ENCODE measurements at regions not wholly inside any gene's neighbourhood (a gene's known extent, or its start where the extent isn't known, plus 50 kb on each side); places are given as distances from the start of the nearest gene placed in this dataset.

DNA sequence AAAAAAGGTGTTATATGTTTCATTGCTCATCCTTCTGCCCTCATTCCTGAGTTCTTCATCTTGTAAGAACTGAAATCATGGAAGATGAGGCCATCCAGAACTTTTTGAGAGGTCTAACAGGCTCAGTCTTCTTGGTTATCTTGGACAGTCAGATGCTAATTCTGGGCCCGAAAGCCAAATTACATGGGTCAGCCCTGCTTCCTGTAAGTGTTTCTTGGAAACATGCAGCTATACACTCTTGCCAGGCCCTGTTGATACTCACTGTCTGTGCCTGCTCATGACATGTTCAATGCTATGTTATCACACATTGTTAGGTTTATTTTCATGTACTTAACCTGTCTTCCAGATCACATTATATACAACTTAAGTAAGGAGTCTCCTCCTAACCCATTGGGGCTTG, 542.5 kb downstream of the NUF2 start:
- FAIRE-seq: no peak

DNA sequence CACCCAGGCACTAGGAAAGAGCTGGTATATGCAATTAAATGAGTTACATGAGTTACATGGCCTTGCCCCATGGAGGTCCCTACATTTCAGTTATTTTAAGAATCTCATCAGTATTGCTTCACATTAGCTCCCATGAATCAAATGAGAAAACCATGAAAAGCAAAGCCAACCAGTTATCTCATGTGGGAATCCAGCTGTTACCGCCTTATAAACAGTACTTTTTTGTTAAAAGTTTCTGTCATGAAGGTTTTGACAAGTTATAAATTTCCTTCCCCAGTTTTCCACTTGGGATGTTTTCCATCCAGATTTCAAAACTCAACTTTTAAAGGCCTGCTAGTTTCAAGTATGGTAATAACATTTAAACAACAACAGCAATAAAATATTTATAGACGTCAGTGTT, 544.8 kb downstream of the NUF2 start:
- FAIRE-seq: no peak

More for the DNA sequence above, 542.5 kb downstream of the NUF2 start:
- no peak for DNase-seq (ENCODE audit: insufficient read length, low spot score)

DNA sequence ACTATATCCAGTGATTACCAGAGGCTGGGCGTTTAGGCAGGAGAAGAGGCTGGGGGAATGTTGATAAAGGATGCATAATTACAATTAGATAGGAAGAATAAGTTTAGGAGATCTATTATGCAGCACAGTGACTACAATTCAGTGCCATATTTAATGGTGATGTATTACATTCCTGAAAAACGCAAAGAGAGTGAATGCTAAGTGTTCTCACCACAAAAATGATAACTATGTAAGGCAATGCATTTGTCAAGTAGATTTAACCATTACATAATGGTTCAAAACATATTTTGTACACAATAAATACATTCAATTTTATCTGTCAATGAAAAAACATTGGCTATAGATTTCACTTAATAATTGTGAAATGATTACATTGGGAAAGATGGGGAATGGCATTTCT, 548.9 kb downstream of the NUF2 start:
- FAIRE-seq: no peak

More for the DNA sequence above, 544.8 kb downstream of the NUF2 start:
- DNase-seq (ENCODE audit: insufficient read length, low spot score): no peak

DNA sequence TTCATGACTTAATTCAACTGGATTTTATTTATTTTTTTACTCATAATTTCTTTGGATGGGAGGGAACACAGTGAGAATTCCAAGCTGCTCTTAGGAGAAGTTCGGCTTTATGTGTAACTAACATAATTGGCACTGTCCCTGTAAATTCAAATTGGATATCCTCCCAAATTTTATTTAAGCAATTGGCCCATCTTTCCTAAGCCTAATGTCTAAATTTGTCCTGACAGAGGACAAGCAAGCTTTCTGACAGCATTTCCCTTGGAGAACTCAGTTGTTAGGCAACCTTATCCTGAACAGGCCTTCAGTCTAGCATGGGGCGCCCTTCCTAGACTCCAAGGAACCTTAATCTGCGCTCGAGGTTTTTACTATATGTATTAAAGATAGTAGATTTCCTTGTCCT, 550.3 kb downstream of the NUF2 start:
- DNase-seq (ENCODE audit: insufficient read length, low spot score): no peak
- FAIRE-seq: no peak

More for the DNA sequence above, 548.9 kb downstream of the NUF2 start:
- DNase-seq (ENCODE audit: insufficient read length, low spot score): no peak

DNA sequence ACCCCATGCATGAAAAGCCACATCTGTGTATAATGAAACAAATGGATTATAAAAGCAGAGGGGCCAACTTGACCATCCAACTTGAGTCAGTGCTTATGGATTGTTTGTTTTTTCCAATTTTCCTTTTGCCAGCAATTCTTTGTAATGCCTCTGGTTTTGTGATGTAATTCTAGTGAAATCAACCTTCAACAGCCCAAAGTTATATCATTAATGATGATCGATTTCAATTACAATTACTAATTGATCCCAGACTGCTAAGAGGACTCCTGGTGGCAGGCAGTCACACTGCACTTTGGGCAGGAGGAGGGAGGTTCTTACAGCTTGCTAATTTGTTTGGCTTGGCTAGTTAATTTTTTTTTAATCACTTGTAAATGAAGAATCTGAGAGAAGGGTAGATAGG, 552.3 kb downstream of the NUF2 start:
- no peak for DNase-seq (ENCODE audit: insufficient read length, low spot score)

DNA sequence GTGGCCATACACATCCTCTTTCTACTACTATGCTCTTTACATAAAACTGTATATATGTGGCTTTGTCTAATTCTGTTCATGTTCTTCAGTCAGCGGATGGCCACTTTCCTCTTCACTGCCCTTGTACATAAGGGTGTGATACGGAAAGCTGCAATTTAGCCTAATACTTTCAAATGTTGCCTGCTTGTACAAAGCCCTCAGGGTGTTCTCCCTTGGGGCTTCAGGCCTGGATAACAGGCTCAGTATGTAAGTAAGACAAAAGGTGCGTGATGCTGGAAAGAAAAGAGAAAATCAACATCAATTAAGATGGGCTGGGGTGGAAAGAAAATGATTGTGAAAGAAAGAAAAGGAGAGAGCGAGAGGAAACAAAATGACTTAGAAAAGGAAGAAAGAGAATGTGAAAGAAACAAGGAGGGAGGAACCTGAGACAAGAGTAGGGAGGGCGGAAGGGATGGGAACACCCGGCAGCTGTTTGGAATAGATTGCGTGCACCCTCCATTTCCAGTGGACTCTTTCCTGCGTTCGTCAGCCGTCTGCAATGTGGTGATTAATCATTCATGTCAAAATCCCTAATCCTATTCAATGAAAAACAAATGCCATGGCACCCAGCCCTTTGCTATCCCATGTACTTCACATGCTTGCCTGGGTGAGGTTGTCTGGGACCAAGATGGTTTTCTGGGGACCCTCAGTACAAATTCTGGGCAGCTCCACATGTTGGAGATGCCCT, 553.6 kb downstream of the NUF2 start:
- DNase-seq (ENCODE audit: insufficient read length, low spot score): no peak
- FAIRE-seq: no peak

More for the DNA sequence above, 552.3 kb downstream of the NUF2 start:
- FAIRE-seq: no peak

DNA sequence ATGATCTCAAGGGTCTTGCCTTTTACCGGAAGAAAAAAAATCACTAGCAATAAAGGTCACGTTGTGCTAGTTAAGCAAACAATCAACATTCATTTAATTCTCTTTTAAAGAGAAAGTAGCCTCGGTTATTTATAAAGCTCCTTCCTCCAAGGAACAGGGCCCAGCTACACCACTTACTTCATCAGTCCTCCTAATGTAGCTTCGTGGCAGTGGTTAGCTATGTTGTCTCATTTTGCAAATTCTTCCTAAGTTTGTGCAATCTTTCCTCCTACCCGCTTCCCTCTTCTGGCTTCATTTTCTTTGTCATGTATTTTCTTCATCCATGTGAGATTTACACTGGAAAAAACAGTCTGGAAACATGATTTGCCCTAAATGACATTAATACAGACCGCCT, 554.2 kb downstream of the NUF2 start:
- no peak for FAIRE-seq

DNA sequence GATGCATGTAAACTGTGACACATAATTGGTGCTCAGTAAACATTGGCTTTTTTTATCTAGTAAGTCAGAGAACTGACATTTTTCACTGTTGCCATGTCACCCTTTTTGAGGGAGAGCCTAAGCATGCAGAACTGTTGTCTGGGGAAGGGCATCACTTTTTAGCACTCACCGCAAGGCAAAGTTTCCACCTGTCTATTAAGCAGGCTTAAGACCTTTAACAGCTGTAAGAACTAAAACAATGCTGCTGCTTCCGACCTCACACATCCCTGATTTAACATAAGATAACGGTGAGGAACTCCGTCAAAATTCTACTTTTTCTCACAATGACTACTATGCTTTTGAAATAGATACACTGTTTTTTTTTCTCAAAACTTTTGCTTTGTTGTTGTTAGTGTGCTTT, 554.8 kb downstream of the NUF2 start:
- DNase-seq (ENCODE audit: insufficient read length, low spot score): no peak
- no peak for FAIRE-seq

More for the DNA sequence above, 554.2 kb downstream of the NUF2 start:
- no peak for DNase-seq (ENCODE audit: insufficient read length, low spot score)

DNA sequence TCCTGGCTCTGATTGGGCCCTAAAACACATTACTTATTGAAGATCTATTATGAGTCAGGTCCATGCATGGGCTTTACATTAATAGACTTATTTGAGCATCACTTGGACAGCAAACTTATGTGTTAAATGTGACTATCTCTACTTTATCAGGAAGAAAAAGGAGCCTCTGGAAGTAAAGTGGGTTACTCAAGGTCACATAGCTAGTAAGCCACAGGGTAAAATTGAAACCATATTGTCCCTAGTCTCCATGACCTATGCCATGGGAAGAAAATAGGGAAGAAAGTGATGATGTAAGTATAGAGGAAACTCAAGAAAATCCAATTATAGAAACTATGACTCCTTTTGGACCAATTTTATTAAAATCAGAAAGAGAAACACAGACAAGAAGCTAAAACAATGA, 555.3 kb downstream of the NUF2 start:
- DNase-seq (ENCODE audit: insufficient read length, low spot score) (no peak), FAIRE-seq (no peak)

DNA sequence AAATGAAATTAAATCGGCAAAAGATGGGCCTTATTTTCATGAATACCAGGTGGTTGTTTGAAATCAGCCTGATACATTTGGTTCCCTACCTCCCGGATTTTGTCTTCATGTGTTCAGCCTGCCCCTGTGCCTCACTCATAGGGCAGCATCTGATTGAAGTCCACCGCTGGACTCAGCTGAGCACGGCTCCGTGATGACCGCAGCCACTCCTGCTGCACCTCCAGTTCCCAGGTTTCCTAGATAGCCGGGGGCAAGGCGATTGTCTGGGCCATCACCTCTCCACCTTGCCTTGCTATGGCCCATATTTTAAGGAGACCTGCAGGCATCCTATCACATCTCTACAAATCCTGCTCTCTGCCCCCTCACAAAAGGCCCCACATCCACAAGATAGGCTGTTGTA, 563.8 kb downstream of the NUF2 start:
- FAIRE-seq (no peak), DNase-seq (ENCODE audit: insufficient read length, low spot score) (no peak)

DNA sequence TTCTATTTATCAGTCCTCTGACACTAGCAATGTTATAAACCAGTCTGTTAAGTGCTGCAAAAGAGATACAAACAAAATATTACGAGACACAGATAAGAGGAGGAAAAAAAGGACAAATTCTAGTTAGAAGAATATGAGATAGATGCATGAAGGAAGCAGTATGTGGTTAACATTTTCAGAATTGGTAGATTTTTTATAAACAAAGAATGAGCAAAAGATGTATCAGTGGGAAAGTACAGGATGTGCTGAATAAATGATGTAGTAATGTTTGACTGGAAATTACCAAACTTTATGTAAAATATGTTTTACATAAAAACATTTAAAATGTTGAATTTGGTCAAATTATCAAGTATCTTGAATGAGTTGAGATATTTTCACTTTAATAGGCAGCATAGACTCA, 574.2 kb downstream of the NUF2 start:
- no peak for DNase-seq (ENCODE audit: insufficient read length, low spot score)
- FAIRE-seq: no peak

DNA sequence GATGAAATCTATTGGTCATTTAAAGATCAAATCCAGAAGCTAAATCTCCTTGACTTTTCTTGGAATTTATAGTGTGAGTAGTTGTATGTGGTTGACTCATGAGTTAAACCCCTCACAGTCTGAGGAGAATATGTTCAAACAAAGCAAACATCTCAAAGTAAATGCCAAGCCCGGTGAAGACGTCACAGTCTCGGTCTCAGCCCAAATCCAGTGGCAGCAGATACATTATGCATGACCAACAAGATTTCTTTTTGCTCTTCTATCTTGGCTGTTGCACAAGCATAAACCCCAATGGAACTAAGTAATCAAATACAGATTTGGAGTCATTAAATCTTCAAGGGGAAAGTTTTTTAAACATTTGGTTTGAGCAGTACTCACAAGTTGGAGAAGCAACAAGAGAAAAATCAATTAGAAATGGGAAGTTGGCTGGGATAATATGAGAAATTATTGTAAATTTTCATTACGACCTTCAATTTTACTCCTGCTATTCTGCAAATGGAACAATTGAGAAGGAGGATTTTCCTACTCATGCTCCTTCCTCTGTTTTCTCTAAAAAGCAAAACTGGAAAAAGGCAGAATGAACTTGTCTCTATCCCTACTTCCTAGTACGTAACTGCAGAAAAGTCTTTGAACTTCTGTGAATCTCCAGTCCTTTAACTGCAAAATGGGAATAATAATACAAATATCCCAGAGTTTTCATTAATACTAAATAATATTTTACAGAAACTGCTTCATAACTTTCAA, 575.8 kb downstream of the NUF2 start:
- FAIRE-seq: no peak
- no peak for DNase-seq (ENCODE audit: insufficient read length, low spot score)

DNA sequence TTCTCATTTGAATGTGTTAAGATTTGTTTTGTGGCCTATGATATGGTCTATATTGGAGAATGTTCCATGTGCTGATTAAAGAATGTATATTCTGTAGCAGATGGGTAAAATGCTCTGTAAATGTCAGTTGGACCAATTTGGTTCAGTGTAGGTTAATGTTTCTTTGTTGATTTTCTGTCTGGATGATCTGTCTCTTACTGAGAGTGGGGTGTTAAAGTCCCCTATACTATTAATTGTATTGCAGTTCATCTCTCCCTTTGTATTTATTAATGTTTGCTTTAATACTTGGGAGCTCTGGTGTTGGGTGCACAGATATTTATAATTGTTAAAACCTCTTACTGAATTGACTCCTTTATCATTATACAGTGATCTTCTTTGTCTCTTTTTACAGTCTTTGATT, 584.5 kb downstream of the NUF2 start:
- FAIRE-seq (no peak), DNase-seq (ENCODE audit: insufficient read length, low spot score) (no peak)

DNA sequence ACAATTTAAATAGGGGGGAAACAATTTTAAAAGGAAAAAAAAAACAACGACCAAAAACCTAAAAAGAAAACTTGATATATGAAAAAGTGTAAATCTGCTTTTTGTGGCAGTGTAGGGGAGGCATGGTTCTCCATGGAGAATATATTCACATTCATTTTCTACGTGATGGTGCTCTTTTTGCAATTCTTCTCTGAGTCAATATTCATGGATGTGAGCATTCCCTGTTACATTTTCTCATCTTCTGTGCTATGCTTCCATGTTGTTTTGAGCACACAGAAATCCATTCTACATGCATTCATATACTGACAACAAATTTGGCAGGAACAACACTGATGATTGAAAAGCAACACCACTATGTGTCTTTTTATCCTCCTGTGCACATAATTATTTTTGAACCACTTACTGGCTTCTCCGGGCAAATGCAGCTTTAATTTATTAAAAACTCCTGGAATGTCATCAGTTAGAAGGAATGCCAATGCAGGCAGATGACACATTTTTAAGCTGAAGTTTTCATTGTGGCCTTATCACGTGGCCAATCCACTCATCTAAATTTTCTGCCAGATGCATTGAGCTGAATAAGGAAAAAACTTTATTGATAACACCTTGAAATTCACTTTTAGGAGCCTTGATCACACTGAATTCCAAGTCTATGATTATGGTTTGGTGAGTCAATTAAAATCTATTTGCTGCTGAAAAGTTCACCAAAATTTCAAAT, 590.6 kb downstream of the NUF2 start:
- FAIRE-seq (no peak), DNase-seq (ENCODE audit: insufficient read length, low spot score) (no peak)

DNA sequence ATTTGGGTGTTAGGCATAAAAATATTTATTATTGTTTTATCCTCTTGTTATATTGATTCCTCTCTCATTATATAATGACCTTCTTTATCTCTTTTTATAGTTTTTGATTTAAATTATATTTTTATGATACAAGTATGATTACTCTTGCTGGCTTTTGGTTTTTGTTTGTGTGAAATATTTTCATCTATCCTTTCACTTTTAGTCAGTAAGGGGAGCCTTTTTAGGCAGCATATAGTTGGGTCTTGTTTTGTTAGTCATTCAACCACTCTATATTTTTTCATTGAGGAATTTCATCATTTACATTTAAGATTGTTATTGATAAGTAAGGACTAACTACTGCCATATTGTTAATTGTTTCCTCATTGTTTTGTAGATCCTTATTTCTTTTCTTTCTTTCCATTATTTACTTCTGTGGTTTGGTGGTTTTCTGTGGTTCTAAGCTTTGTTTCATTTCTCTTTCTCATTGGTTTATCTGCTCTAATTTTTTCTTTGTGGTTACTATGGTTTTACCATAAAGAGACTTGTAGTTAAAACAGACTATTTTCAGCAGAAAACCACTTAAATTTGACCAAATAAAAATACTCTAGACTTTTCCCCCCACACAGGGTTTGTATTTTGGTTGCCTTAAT, 593.1 kb downstream of the NUF2 start:
- FAIRE-seq: no peak
- DNase-seq (ENCODE audit: insufficient read length, low spot score): no peak

DNA sequence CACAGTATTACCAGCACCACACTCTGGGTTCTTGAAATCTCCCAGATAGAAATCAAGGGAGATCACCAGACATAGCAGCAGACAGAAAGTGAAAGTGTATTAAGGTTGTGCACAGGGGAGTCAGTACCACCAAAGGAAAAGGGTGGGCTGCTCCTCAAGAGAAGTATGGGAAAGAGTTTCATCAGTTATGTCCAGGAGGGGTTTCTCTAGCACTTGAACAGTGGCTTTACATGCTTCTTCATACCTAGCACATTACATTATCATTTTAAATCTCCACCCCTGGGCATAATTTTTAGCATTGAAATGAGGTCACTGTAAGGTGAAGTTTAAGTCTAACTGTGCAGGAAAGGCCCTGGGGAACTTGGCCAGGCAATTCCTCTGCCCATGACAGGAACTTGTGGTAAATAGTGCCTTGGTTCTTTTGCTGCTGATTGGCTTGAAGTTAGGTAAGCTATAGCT, 601.0 kb downstream of the NUF2 start:
- no peak for DNase-seq (ENCODE audit: insufficient read length, low spot score)

DNA sequence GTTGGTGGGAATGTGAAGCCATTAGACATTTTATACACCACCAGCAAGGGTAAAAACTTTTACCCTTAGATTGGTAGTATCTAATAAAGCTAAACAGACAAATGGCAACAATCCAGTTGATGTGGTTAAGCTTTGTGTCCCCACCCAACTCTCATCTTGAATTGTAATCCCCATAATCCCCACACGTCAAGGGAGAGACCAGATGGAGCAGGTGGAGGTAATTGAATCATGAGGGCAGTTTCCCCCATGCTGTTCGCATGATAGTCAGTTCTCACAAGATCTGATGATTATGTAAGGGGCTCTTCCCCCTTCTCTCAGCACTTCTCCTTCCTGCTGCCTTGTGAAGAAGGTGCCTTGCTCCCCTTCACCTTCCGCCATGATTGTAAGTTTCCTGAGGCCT, 602.3 kb downstream of the NUF2 start:
- FAIRE-seq (no peak), DNase-seq (ENCODE audit: insufficient read length, low spot score) (no peak)

More for the DNA sequence above, 601.0 kb downstream of the NUF2 start:
- FAIRE-seq: no peak

DNA sequence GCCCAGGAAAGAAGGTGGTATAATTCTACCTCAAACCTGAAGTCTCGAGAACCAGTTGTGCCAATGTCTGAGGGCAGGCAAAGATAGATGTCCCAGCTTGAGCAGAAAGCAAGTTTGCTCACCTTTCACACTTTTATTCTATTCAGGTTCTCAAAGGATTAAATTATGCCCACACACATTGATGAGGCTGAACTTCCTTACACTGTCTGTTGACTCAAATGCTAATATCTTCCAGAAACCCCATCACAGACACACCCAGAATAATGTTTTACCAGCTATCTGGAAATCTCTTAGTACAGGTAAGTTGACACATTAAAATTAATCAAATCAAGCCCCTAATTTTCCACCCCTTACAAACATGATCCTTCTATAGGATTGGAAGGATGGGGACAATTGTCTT, 605.7 kb downstream of the NUF2 start:
- FAIRE-seq: no peak
- DNase-seq (ENCODE audit: insufficient read length, low spot score): no peak

DNA sequence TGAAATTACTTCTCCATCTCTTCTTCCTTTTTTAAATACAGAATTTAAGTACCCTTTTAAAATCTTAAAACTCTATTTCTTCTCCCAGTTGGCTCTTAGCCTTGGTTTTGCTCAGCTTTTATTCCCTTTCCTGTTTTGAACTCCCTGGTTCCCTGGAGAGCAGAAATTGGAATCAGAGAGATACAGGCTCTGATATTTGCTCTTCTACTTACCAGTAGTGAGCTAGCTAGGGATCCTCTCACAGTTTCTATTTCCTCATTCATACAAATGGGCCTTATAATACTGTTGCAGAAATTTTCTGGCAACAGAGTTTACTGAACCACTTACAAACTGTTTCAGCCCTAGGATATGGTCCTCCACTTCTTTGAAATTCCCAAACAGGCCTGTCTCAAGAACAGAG, 606.3 kb downstream of the NUF2 start:
- no peak for FAIRE-seq

DNA sequence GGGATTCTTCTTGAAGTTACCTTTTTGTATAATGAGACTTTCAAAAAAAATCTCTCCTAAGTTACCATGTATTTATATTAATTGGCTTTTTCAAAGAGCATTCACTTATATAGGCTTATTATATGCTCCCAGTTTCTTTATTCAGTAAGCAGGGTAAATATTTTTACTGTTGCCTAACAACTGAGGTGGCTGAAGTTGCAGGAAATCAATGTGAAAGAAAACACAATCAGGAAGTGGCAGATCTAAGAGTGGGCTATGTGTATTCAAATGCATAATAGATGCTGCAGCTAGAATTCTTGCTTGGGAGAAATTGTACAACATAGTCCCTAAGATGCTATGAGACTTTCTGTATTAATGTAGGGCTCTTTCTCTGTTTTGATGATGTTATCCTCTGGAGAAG, 606.9 kb downstream of the NUF2 start:
- DNase-seq (ENCODE audit: insufficient read length, low spot score) (no peak), FAIRE-seq (no peak)

More for the DNA sequence above, 606.3 kb downstream of the NUF2 start:
- no peak for DNase-seq (ENCODE audit: insufficient read length, low spot score)

DNA sequence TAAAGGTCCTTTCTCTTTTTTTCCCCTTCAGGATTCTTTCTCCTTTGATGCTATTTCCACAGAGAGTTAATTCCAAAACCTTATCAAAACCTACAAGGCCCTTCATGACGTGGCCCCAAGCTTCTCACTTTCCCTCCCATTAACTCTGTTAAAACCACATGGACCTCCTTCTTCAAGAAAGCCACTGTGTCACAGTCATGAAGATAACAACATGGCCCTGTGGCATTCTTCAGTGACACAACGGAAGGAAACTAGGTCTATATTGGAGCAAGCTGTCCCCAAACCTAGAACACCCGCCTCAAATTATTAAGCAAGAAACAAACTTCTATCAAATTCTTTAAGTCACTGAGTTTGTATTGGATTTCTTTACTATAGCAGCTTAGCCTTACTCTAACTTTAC, 611.1 kb downstream of the NUF2 start:
- FAIRE-seq: no peak

More for the DNA sequence above, 611.1 kb downstream of the NUF2 start:
- no peak for DNase-seq (ENCODE audit: insufficient read length, low spot score)

Data from HTR-8/SVneo (cell line).